A673 (cell line): ENCODE measurements at regions not wholly inside any gene's neighbourhood (a gene's known extent, or its start where the extent isn't known, plus 50 kb on each side); places are given as distances from the start of the nearest gene placed in this dataset.

Experiments
- CTCF ChIP-seq: fragments of 300-800, 200-600 bp; sonication (generic); conservative IDR thresholded peaks from 2 replicates; pipeline ENCODE4 v1.5.1; 2017; ENCODE audit warnings: low read depth, mild to moderate bottlenecking, antibody characterized with exemption, low read length, moderate library complexity, mixed read lengths
- EZH2 ChIP-seq: fragments of 200-600 bp; sonication (generic); IDR thresholded peaks from 2 replicates; pipeline ENCODE4 v1.6.1; 2017; ENCODE audit warnings: borderline replicate concordance, low read depth, mild to moderate bottlenecking, mixed read lengths, antibody characterized with exemption, low read length; ENCODE audit not compliant: poor library complexity, severe bottlenecking

DNA sequence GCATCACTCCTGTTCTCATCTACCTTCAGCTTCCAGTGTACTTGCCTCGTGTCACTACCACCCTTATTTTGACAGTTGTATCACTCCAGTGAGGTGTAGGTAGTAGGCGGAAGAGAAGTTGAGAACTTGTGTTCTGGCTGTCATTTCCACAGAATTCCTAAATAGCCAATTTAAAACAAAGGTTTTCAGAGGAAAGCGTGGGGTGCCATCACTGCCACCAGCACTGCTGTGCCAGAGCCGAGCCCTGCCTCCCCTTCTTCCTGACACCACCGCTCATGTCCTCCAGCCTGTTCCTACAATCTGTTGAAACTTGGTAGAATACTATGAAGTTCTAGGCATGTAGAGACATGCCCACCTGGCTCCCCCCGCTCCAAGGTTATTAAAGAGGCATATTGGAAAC lies 215.8 kb downstream of the TANC2 start:
- TF ChIP-seq CTCF (no peak), EZH2 (no peak)
